Transverse colon (tissue), 4 donors: ENCODE measurements at regions not wholly inside any gene's neighbourhood (a gene's known extent, or its start where the extent isn't known, plus 50 kb on each side); places are given as distances from the start of the nearest gene placed in this dataset.

Experiments
- DNase-seq: peaks from one replicate; pipeline ENCODE4 v3.0.0-alpha.2; 2019
- H3K27ac ChIP-seq, 4 donors: fragments of 200-600 bp; sonication (generic); 2 replicates each; pipeline ENCODE4 v1.5.1; 2016 to 2018; ENCODE audit warnings: inconsistent platforms in 4 of 4
- H3K27me3 ChIP-seq: fragments of 200-600 bp; sonication (generic); 2 replicates; pipeline ENCODE4 v1.5.1; 2017; ENCODE audit warnings: inconsistent platforms
- H3K36me3 ChIP-seq, 4 donors: fragments of 200-600 bp; sonication (generic); 2 replicates each; pipeline ENCODE4 v1.5.1; 2017 to 2019; ENCODE audit warnings: inconsistent platforms in 4 of 4
- H3K4me1 ChIP-seq, 4 donors: fragments of 200-600 bp; sonication (generic); 2 replicates each; pipeline ENCODE4 v1.5.1; 2017 to 2020; ENCODE audit warnings: inconsistent platforms in 4 of 4
- H3K4me3 ChIP-seq, 4 donors: fragments of 200-600 bp; sonication (generic); 1 replicate in 1 of 4; 2 replicates in 3 of 4; pipeline versions ENCODE4 v1.5.1 to v1.6.1; 2017 to 2019; ENCODE audit warnings: inconsistent platforms in 4 of 4
- H3K9me3 ChIP-seq, 2 donors: fragments of 200-600 bp; sonication (generic); 2 replicates each; pipeline ENCODE4 v1.5.1; 2017 to 2019; ENCODE audit warnings: inconsistent platforms in 2 of 2
- EP300 ChIP-seq: sonication (generic); formaldehyde crosslinking; IDR thresholded peaks from one replicate; pipeline ENCODE4 v1.6.1; 2017; ENCODE audit warnings: antibody characterized with exemption, low read depth
- POLR2A ChIP-seq: fragments of 450-650 bp; IDR thresholded peaks from one replicate; pipeline ENCODE4 v1.6.1; 2016; ENCODE audit warnings: antibody characterized with exemption, mild to moderate bottlenecking, moderate library complexity
- POLR2AphosphoS5 ChIP-seq, 3 donors: sonication (generic); formaldehyde crosslinking; IDR thresholded peaks; one replicate each; pipeline ENCODE4 v1.6.1; 2016; ENCODE audit warnings: antibody characterized with exemption in 3 of 3
- WGBS, 2 donors: methylation state at CpG; one replicate each; pipeline ENCODE4 v1.1.5; 2018; ENCODE audit warnings: low coverage in 1 of 2; 5-methylcytosine and 5-hydroxymethylcytosine counted together
- in situ Hi-C, 4 donors: fragments of 200-750 bp; cut with MboI; loops; one replicate each; pipeline versions ENCODE4 v1.15.0 to v1.15.1; 2017; ENCODE audit warnings: low sequenced_read_pairs in 3 of 4, low pct_ligation_motif_present in 1 of 4, low pct_unique_long_range_greater_than_20kb in 1 of 4
- intact Hi-C: fragments of 100-400 bp; cut with DNase I; formaldehyde crosslinking; loops from one replicate; pipeline ENCODE4 v1.15.1; 2023; ENCODE audit warnings: low total_unique reads
- TF ChIP-seq, protein P1 (sequence below), 5 experiments: fragments of 200-600 bp in 3 of 5; fragments of 450-650 bp in 2 of 5; sonication (generic) in 3 of 5; IDR thresholded peaks; 1 replicate in 2 of 5; 2 replicates in 3 of 5; pipeline ENCODE4 v1.5.1; 2016 to 2017; ENCODE audit warnings: antibody characterized with exemption in 5 of 5, inconsistent platforms in 3 of 5, mild to moderate bottlenecking in 2 of 5, moderate library complexity in 1 of 5

- DNase-seq = no peak
- 73% methylated on average over 33 of the region's 33 CpGs; no CpG with 5 or more reads in 1 of the 2 donors for WGBS, 2 donors
- Histone ChIP-seq H3K27me3 (no peaks in the 10 kb centered on the region), H3K27ac (no peak overlapping the region), H3K9me3 (no peaks in the 10 kb centered on the region), H3K4me1 (no peaks in the 10 kb centered on the region), H3K36me3 (no peaks in the 10 kb centered on the region), H3K4me3 (no peak overlapping the region)
- TF ChIP-seq POLR2A = no peak
- no peak for TF ChIP-seq EP300
- in situ Hi-C loops (no loop called here), intact Hi-C loops (no loop called here)
These were observed 930.7 kb downstream of the BRD1 start for GRCh38 chr22:48896766-48897644.

DNA sequence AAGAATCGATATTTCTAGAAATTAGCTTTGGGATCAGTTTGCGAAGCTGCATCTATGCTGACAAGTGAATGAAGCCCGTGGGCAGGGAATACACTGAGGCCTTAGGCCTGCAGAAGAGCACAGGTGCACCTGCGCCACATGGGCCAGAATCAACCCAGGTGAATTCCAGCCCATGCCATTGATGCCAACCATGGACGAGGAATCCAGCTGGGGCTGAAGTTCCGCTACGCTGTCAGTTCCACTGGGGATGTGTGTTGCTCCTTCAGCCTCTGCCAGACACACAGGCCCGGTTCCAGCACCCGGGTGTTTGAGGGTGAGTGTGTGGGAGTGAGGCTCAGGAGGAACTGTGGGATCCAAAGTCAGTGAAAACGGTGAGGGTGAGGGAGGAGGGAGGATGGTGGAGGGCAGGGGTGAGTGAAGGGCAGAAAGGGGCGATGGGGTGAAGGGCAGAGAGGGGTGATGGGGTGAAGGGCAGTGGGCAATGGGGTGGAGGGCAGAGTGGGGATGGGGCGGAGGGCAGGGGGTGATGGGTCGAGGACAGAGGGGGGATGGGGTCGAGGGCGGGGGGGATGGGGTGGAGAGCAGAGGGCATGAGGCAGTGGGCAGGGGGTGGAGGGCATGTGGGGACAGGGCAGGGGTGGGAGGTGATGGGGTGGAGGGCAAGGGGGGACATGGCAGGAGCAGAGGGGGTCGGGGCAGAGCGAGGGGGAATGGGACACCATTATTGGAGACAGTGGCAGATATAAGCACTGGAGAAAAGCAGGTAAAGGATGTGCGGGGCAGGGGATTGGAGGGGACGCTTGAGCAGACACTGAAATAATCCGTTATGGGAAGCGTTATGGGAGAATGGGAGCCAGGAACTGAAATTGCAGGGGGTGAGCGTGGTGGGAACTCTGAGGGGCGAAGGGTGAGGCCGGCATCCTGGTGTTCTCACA is 931.6 kb downstream of the BRD1 start:
- Histone ChIP-seq H3K4me3 (no peak overlapping the region), H3K27me3 (no peaks in the 10 kb centered on the region), H3K9me3 (no peaks in the 10 kb centered on the region), H3K4me1 (no peaks in the 10 kb centered on the region), H3K27ac (no peak overlapping the region), H3K36me3 (no peaks in the 10 kb centered on the region)
- intact Hi-C loops (no loop called here), in situ Hi-C loops (no loop called here)
- WGBS, 2 donors = 81 to 82% methylated on average over 15 to 20 of the region's 24 CpGs
- TF ChIP-seq POLR2A (no peak), EP300 (no peak), POLR2AphosphoS5 (IDR thresholded peaks at IDR 0.05) (no peak)
- TF ChIP-seq, protein P1, sequence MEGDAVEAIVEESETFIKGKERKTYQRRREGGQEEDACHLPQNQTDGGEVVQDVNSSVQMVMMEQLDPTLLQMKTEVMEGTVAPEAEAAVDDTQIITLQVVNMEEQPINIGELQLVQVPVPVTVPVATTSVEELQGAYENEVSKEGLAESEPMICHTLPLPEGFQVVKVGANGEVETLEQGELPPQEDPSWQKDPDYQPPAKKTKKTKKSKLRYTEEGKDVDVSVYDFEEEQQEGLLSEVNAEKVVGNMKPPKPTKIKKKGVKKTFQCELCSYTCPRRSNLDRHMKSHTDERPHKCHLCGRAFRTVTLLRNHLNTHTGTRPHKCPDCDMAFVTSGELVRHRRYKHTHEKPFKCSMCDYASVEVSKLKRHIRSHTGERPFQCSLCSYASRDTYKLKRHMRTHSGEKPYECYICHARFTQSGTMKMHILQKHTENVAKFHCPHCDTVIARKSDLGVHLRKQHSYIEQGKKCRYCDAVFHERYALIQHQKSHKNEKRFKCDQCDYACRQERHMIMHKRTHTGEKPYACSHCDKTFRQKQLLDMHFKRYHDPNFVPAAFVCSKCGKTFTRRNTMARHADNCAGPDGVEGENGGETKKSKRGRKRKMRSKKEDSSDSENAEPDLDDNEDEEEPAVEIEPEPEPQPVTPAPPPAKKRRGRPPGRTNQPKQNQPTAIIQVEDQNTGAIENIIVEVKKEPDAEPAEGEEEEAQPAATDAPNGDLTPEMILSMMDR (IDR thresholded peaks at IDR 0.05) = no peak
- DNase-seq = no peak

DNA sequence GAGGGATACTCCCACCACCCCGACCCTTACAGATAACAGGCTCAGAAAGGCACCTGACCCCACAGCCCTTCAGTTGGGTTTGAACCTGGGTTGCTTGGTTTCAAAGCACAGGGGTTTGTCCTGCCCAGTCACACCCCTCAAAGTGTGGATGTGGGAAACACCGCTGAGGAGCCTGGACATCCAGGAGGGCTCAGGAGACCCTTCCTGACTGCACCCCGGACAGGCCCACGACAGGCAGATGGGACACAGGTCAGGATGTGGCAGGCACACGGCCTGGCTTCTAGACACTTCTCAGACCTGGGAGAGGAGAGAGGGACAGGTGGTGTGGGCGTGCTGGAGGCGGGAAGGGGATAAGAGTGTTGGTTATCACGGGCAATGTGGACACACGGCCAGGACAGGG is 932.3 kb downstream of the BRD1 start:
- TF ChIP-seq POLR2AphosphoS5 (IDR thresholded peaks at IDR 0.05) (no peak), POLR2A (no peak), EP300 (no peak)
- TF ChIP-seq, protein P1 (IDR thresholded peaks at IDR 0.05) = no peak
- 77% methylated on average over 8 of the region's 9 CpGs; no CpG with 5 or more reads in 1 of the 2 donors for WGBS, 2 donors
- in situ Hi-C loops = no loop called here

GRCh38 chr22:48894804-48895250 is 932.8 kb downstream of the BRD1 start:
- intact Hi-C loops = no loop called here
- H3K4me3 ChIP-seq = no peak overlapping the region
- H3K4me1 ChIP-seq = no peaks in the 10 kb centered on the region
- DNase-seq = no peak
- H3K27ac ChIP-seq = no peak overlapping the region
- H3K9me3 ChIP-seq = no peaks in the 10 kb centered on the region
- no peaks in the 10 kb centered on the region for H3K27me3 ChIP-seq
- TF ChIP-seq, protein P1 (IDR thresholded peaks at IDR 0.05) = no peak
- TF ChIP-seq EP300 = no peak
- TF ChIP-seq POLR2AphosphoS5 (IDR thresholded peaks at IDR 0.05) = no peak
- in situ Hi-C loops = no loop called here
- no peaks in the 10 kb centered on the region for H3K36me3 ChIP-seq
- WGBS, 2 donors = 80% methylated on average over 14 of the region's 14 CpGs; no CpG with 5 or more reads in 1 of the 2 donors

More for the DNA sequence above, 932.3 kb downstream of the BRD1 start:
- H3K9me3 ChIP-seq = no peaks in the 10 kb centered on the region
- no peak overlapping the region for H3K4me3 ChIP-seq
- no peaks in the 10 kb centered on the region for H3K27me3 ChIP-seq
- intact Hi-C loops = no loop called here
- DNase-seq = no peak
- H3K4me1 ChIP-seq = no peaks in the 10 kb centered on the region
- no peak overlapping the region for H3K27ac ChIP-seq
- no peaks in the 10 kb centered on the region for H3K36me3 ChIP-seq
